Neural progenitor cell (in vitro differentiated cells): ENCODE measurements at regions not wholly inside any gene's neighbourhood (a gene's known extent, or its start where the extent isn't known, plus 50 kb on each side); places are given as distances from the start of the nearest gene placed in this dataset.

Source experiments
- CTCF ChIP-seq: fragments of 200-600 bp; sonication (generic); IDR thresholded peaks from 2 replicates; pipeline ENCODE4 v1.5.1; 2017; ENCODE audit warnings: antibody characterized with exemption, mild to moderate bottlenecking
- EZH2 ChIP-seq: fragments of 200-600 bp; sonication (generic); IDR thresholded peaks from 2 replicates; pipeline ENCODE4 v1.6.1; 2017; ENCODE audit warnings: antibody characterized with exemption, mild to moderate bottlenecking, moderate library complexity
- EZH2phosphoT487 ChIP-seq: fragments of 200-600 bp; sonication (generic); IDR thresholded peaks from 2 replicates; pipeline ENCODE4 v1.6.1; 2017; ENCODE audit warnings: antibody characterized with exemption

GRCh38 chr19:30293051-30293785 lies 79.0 kb upstream of the ZNF536 start:
- TF ChIP-seq CTCF: no peak
- TF ChIP-seq EZH2phosphoT487: no peak
- no peak for TF ChIP-seq EZH2
